ENCODE measurements at regions not wholly inside any gene's neighbourhood (a gene's known extent, or its start where the extent isn't known, plus 50 kb on each side); places are given as distances from the start of the nearest gene placed in this dataset.

DNA sequence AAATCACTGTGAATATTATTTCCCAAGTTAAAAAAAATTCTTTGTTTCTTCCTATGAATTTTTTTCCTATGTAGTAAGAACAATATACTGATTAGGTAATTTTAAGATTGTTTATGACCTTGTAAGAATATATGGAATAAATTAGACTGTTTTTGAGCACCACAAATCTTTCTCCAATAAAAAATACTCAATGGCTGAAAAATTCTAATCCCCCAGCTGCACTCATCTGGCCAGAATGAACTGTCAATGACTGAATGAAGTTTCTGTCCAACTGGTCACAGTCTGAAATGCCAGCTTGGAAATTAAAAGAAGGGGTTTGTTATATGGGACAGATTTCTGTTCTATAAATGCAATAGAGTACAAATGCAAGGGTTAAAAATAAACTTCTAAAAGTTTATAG is 569.5 kb upstream of the SEMA6A start:
- TF ChIP-seq POLR2A (IDR thresholded peaks at IDR 0.05) (no peak), POLR2AphosphoS5 (IDR thresholded peaks at IDR 0.05) (no peak)
